ENCODE measurements at regions not wholly inside any gene's neighbourhood (a gene's known extent, or its start where the extent isn't known, plus 50 kb on each side); places are given as distances from the start of the nearest gene placed in this dataset.

- no peak for DNase-seq
- H3K36me3 ChIP-seq: no peaks in the 10 kb centered on the region
- no peak for ATAC-seq
- no peak overlapping the region for H3K27ac ChIP-seq
- H3K4me1 ChIP-seq: no peaks in the 10 kb centered on the region
- no peak overlapping the region for H3K4me3 ChIP-seq
- 84% methylated on average over 5 of the region's 5 CpGs for WGBS, 2 donors
- intact Hi-C loops (cut with DNase I): no loop called here
- H3K27me3 ChIP-seq: peaks cover 0 to 14% (median 0%) of the 10 kb centered on the region in 7 donors
- TF ChIP-seq, protein P1, sequence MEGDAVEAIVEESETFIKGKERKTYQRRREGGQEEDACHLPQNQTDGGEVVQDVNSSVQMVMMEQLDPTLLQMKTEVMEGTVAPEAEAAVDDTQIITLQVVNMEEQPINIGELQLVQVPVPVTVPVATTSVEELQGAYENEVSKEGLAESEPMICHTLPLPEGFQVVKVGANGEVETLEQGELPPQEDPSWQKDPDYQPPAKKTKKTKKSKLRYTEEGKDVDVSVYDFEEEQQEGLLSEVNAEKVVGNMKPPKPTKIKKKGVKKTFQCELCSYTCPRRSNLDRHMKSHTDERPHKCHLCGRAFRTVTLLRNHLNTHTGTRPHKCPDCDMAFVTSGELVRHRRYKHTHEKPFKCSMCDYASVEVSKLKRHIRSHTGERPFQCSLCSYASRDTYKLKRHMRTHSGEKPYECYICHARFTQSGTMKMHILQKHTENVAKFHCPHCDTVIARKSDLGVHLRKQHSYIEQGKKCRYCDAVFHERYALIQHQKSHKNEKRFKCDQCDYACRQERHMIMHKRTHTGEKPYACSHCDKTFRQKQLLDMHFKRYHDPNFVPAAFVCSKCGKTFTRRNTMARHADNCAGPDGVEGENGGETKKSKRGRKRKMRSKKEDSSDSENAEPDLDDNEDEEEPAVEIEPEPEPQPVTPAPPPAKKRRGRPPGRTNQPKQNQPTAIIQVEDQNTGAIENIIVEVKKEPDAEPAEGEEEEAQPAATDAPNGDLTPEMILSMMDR (IDR thresholded peaks at IDR 0.05): no peak
- H3K9me3 ChIP-seq: peaks cover 0 to 11% (median 0%) of the 10 kb centered on the region in 11 donors
Measured at GRCh38 chr18:9008200-9008708, 94.2 kb upstream of the NDUFV2 start.

- Histone ChIP-seq H3K4me1 (no peaks in the 10 kb centered on the region), H3K4me3 (no peak overlapping the region), H3K9me3 (peaks cover 0 to 5% (median 0%) of the 10 kb centered on the region in 11 donors), H3K27ac (no peak overlapping the region), H3K27me3 (peaks cover 0 to 14% (median 0%) of the 10 kb centered on the region in 7 donors), H3K36me3 (no peaks in the 10 kb centered on the region)
- TF ChIP-seq, protein P1 (IDR thresholded peaks at IDR 0.05): no peak
- no peak for ATAC-seq
- no peak for DNase-seq
- WGBS, 2 donors: 70 to 72% methylated on average over 19 of the region's 19 CpGs
- intact Hi-C loops (cut with DNase I): no loop called here
Measured at GRCh38 chr18:9008709-9009635, 93.5 kb upstream of the NDUFV2 start.

GRCh38 chr18:9009703-9010488, 92.6 kb upstream of the NDUFV2 start:
- TF ChIP-seq, protein P1 (IDR thresholded peaks at IDR 0.05): no peak
- H3K9me3 ChIP-seq: no peaks in the 10 kb centered on the region
- no peak for DNase-seq
- H3K27me3 ChIP-seq: peaks cover 0 to 14% (median 0%) of the 10 kb centered on the region in 7 donors
- no peak for ATAC-seq
- intact Hi-C loops (cut with DNase I): no loop called here
- H3K4me3 ChIP-seq: no peak overlapping the region
- 81 to 92% methylated on average over 7 of the region's 7 CpGs for WGBS, 2 donors
- H3K4me1 ChIP-seq: no peaks in the 10 kb centered on the region
- H3K27ac ChIP-seq: no peak overlapping the region
- no peaks in the 10 kb centered on the region for H3K36me3 ChIP-seq

DNA sequence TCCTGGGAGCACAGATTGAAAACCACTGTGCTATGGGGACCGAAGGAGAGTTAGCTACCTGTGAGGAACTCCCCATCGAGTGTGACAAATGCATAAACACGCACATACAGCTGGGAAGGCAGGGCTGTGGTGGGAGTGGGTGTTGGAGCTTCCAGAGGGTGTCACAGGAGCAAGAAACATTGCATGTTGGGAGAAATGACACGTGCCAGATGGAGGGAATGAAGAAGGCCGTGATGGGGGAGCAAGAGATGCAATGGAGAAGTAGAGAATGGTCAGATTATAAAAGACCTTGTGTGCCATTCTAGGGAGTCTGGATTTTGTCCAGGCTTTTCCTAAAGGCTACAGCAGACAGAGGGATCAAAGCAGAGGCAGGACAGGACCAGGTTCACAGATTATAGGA, 91.1 kb upstream of the NDUFV2 start:
- intact Hi-C loops (cut with DNase I): no loop called here
- no peak for ATAC-seq

More for the DNA sequence above, 91.1 kb upstream of the NDUFV2 start:
- TF ChIP-seq, protein P1 (IDR thresholded peaks at IDR 0.05): no peak
- Histone ChIP-seq H3K4me3 (no peak overlapping the region), H3K27ac (no peak overlapping the region), H3K27me3 (peaks cover 0 to 14% (median 0%) of the 10 kb centered on the region in 7 donors), H3K9me3 (no peaks in the 10 kb centered on the region), H3K36me3 (no peaks in the 10 kb centered on the region), H3K4me1 (peaks cover 0 to 2% (median under 1%) of the 10 kb centered on the region in 9 donors)
- WGBS, 2 donors: 69 to 71% methylated on average over 5 of the region's 5 CpGs
- DNase-seq: no peak

Measured in heart right ventricle (tissue), 16 donors.